AG10803 (cell line): ENCODE measurements at regions not wholly inside any gene's neighbourhood (a gene's known extent, or its start where the extent isn't known, plus 50 kb on each side); places are given as distances from the start of the nearest gene placed in this dataset.

Experiments used
- DNase-seq: peaks from one replicate; pipeline ENCODE4 v3.0.0; 2010; ENCODE audit warnings: low read depth
- H3K4me3 ChIP-seq: 2 replicates; pipeline ENCODE4 v1.5.1; 2011; ENCODE audit warnings: mild to moderate bottlenecking, low read length, control low read depth
- TF ChIP-seq, protein P1 (sequence below): conservative IDR thresholded peaks from 2 replicates; pipeline ENCODE4 v1.5.1; 2011; ENCODE audit warnings: mild to moderate bottlenecking, low read length, control low read depth, inconsistent platforms

DNA sequence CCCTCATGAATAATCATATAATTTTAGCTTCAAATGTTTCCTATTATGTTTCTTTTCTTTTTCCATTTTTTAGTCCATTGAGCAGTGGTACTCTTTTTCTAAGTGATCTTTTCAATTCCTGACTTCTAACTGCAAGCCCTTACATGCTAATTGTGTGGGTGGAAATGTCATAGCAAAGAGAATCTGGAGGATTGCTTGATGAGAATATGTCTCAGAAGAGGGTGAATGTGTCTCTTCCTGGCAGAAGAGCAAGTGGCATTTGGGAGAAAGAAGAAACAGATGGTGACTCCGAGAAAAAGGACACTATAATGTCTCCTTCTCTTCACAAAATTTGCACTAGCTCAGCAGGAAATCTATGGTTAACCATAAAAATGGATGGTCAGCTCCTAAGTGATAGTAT, 2320.0 kb downstream of the PCDH9 start:
- no peak overlapping the region for H3K4me3 ChIP-seq
- TF ChIP-seq, protein P1, sequence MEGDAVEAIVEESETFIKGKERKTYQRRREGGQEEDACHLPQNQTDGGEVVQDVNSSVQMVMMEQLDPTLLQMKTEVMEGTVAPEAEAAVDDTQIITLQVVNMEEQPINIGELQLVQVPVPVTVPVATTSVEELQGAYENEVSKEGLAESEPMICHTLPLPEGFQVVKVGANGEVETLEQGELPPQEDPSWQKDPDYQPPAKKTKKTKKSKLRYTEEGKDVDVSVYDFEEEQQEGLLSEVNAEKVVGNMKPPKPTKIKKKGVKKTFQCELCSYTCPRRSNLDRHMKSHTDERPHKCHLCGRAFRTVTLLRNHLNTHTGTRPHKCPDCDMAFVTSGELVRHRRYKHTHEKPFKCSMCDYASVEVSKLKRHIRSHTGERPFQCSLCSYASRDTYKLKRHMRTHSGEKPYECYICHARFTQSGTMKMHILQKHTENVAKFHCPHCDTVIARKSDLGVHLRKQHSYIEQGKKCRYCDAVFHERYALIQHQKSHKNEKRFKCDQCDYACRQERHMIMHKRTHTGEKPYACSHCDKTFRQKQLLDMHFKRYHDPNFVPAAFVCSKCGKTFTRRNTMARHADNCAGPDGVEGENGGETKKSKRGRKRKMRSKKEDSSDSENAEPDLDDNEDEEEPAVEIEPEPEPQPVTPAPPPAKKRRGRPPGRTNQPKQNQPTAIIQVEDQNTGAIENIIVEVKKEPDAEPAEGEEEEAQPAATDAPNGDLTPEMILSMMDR, result no peak
- no peak for DNase-seq

DNA sequence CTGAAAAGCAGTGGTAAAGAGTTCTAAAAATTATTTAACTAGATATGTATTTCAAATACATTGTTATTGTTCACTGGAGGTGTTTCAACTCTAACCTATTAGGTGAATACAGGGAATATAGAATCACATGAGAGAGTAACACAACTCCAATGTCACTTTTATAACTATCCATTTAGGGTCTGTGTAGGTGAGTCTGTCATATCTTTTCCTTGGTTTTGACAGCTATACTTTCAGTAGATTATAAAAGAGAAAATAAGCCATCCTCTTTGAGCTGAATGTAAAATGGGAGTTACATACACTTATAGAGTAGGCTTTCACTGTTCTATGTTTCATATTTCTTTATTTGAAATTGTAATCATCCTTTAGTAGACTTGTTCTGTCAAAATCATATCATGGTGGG, 2321.0 kb downstream of the PCDH9 start:
- TF ChIP-seq, protein P1, result no peak
- H3K4me3 ChIP-seq, result no peak overlapping the region
- no peak for DNase-seq

- no peak for DNase-seq
- H3K4me3 ChIP-seq, result no peak overlapping the region
- TF ChIP-seq, protein P1, result no peak
Measured at GRCh38 chr13:64900039-64900438, 2330.1 kb downstream of the PCDH9 start.

DNA sequence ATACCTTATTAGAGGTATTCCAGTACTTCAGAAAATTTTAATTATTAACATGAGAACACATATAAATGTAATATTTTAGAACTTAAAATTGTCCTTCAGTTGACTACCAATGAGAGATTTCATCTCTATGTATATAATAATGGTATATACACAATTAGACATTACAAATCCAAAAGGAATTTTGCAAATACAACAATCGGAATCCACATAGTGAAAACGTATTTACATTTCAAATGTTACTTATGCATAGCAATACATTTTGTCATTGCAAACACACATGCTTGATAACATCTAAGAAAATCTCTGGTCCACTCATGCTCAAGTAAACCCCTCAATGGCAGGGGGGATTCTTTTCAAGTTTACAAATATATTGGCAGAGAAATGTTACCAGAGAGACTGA, 2345.2 kb downstream of the PCDH9 start:
- H3K4me3 ChIP-seq, result no peak overlapping the region
- DNase-seq, result no peak
- TF ChIP-seq, protein P1, result no peak

DNA sequence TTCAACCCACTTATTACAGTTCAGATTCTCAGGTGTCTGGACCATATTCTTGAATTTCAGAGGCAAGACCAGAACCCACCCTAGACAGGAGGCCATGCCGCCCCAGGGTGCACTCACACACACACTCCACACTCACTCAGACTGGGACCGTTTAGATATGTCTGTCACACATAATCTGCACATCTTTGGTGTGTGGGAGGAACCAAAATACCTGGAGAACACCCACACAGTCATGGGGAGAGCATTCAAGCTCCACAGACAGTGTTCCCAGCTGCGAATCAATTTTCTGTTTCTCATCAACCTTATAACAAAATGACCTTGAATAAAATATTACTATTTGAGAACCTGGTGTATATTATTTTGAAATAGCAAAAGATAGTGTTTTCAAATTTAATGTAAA, 2353.0 kb downstream of the PCDH9 start:
- TF ChIP-seq, protein P1, result no peak
- no peak for DNase-seq
- no peak overlapping the region for H3K4me3 ChIP-seq

DNA sequence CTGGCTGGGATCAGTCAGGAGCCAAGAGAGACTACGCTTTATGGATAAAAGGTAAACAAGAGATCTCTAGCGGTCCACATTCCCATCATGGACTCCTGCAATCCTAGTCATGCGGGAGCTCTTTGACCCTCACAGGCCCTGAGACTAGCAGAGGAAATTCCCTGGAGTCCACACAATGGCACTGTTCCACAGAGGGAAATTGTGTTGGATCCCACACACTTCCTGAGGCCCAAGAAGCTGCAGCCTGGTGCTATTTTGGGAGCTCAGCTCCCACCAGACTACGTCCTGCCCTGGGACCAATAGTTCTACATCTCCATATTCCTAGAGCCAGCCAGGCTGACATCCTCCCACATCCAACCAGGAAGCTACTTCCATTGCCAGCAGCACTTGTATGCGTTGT, 2358.4 kb downstream of the PCDH9 start:
- TF ChIP-seq, protein P1, result no peak
- no peak for DNase-seq
- no peak overlapping the region for H3K4me3 ChIP-seq

GRCh38 chr13:64869539-64869938, 2360.6 kb downstream of the PCDH9 start:
- H3K4me3 ChIP-seq, result no peak overlapping the region
- DNase-seq, result no peak
- TF ChIP-seq, protein P1, result no peak
